Vagina (tissue), 2 donors: ENCODE measurements at regions not wholly inside any gene's neighbourhood (a gene's known extent, or its start where the extent isn't known, plus 50 kb on each side); places are given as distances from the start of the nearest gene placed in this dataset.

Experiments used
- DNase-seq, 2 donors: peaks; one replicate each; pipeline ENCODE4 v3.0.0-alpha.2; 2017; ENCODE audit errors: extremely low spot score in 2 of 2
- H3K27ac ChIP-seq: fragments of 200-600 bp; sonication (generic); one replicate; pipeline ENCODE4 v1.5.1; 2019
- H3K27me3 ChIP-seq: fragments of 200-600 bp; sonication (generic); one replicate; pipeline ENCODE4 v1.5.1; 2019
- H3K36me3 ChIP-seq, 2 donors: fragments of 200-600 bp; sonication (generic); one replicate each; pipeline ENCODE4 v1.5.1; 2017 to 2019
- H3K4me1 ChIP-seq: fragments of 200-600 bp; sonication (generic); one replicate; pipeline ENCODE4 v1.5.1; 2019
- H3K4me3 ChIP-seq, 2 donors: fragments of 200-600 bp; sonication (generic); 1 replicate in 1 of 2; 2 replicates in 1 of 2; pipeline ENCODE4 v1.5.1; 2016 to 2019
- H3K9me3 ChIP-seq: fragments of 200-600 bp; sonication (generic); one replicate; pipeline ENCODE4 v1.5.1; 2019
- POLR2A ChIP-seq, 2 donors: fragments of 450-650 bp; IDR thresholded peaks; one replicate each; pipeline ENCODE4 v1.6.1; 2017; ENCODE audit warnings: antibody characterized with exemption in 2 of 2, mild to moderate bottlenecking in 2 of 2, moderate library complexity in 2 of 2
- POLR2AphosphoS5 ChIP-seq, 2 donors: sonication (generic); formaldehyde crosslinking; IDR thresholded peaks; one replicate each; pipeline ENCODE4 v1.9.0; 2017; ENCODE audit warnings: antibody characterized with exemption in 2 of 2, mild to moderate bottlenecking in 2 of 2, low read depth in 1 of 2; ENCODE audit not compliant: insufficient read depth in 1 of 2
- intact Hi-C: fragments of 100-400 bp; cut with DNase I; formaldehyde crosslinking; loops from one replicate; pipeline ENCODE4 v1.15.1; 2023
- TF ChIP-seq, protein P1 (sequence below), 3 experiments: fragments of 450-650 bp in 2 of 3; fragments of 200-600 bp in 1 of 3; sonication (generic) in 1 of 3; IDR thresholded peaks; one replicate each; pipeline ENCODE4 v1.5.1; 2017 to 2019; ENCODE audit warnings: antibody characterized with exemption in 3 of 3, mild to moderate bottlenecking in 2 of 3, moderate library complexity in 2 of 3

GRCh38 chr20:43325926-43326325, 131.8 kb upstream of the SRSF6 start:
- Histone ChIP-seq H3K27me3 (no peaks in the 10 kb centered on the region), H3K9me3 (no peaks in the 10 kb centered on the region), H3K27ac (no peak overlapping the region), H3K4me1 (no peaks in the 10 kb centered on the region), H3K4me3 (no peak overlapping the region), H3K36me3 (no peaks in the 10 kb centered on the region)
- intact Hi-C loops, result no loop called here
- no peak for DNase-seq
- no peak for TF ChIP-seq POLR2A (IDR thresholded peaks at IDR 0.05)
- TF ChIP-seq, protein P1, sequence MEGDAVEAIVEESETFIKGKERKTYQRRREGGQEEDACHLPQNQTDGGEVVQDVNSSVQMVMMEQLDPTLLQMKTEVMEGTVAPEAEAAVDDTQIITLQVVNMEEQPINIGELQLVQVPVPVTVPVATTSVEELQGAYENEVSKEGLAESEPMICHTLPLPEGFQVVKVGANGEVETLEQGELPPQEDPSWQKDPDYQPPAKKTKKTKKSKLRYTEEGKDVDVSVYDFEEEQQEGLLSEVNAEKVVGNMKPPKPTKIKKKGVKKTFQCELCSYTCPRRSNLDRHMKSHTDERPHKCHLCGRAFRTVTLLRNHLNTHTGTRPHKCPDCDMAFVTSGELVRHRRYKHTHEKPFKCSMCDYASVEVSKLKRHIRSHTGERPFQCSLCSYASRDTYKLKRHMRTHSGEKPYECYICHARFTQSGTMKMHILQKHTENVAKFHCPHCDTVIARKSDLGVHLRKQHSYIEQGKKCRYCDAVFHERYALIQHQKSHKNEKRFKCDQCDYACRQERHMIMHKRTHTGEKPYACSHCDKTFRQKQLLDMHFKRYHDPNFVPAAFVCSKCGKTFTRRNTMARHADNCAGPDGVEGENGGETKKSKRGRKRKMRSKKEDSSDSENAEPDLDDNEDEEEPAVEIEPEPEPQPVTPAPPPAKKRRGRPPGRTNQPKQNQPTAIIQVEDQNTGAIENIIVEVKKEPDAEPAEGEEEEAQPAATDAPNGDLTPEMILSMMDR (IDR thresholded peaks at IDR 0.05), result no peak
- TF ChIP-seq POLR2AphosphoS5 (IDR thresholded peaks at IDR 0.05; ENCODE audit: insufficient read depth in 1 of 2, low read depth in 1 of 2), result no peak

- H3K36me3 ChIP-seq, result no peaks in the 10 kb centered on the region
- no peak overlapping the region for H3K4me3 ChIP-seq
- no peak overlapping the region for H3K27ac ChIP-seq
- no peaks in the 10 kb centered on the region for H3K4me1 ChIP-seq
- intact Hi-C loops, result no loop called here
- TF ChIP-seq POLR2AphosphoS5 (IDR thresholded peaks at IDR 0.05; ENCODE audit: insufficient read depth in 1 of 2, low read depth in 1 of 2), result no peak
- DNase-seq, result no peak
- no peaks in the 10 kb centered on the region for H3K27me3 ChIP-seq
- no peaks in the 10 kb centered on the region for H3K9me3 ChIP-seq
Observed at GRCh38 chr20:43323592-43323991, 133.9 kb upstream of the PTPRT start.

- Histone ChIP-seq H3K36me3 (no peaks in the 10 kb centered on the region), H3K27ac (no peak overlapping the region), H3K9me3 (no peaks in the 10 kb centered on the region), H3K4me3 (no peak overlapping the region), H3K4me1 (no peaks in the 10 kb centered on the region), H3K27me3 (no peaks in the 10 kb centered on the region)
- no peak for DNase-seq
- TF ChIP-seq, protein P1 (IDR thresholded peaks at IDR 0.05), result no peak
- TF ChIP-seq POLR2A (IDR thresholded peaks at IDR 0.05) (no peak), POLR2AphosphoS5 (IDR thresholded peaks at IDR 0.05; ENCODE audit: insufficient read depth in 1 of 2, low read depth in 1 of 2) (no peak)
- intact Hi-C loops, result no loop called here
Observed at GRCh38 chr20:43322851-43323250, 133.1 kb upstream of the PTPRT start.

DNA sequence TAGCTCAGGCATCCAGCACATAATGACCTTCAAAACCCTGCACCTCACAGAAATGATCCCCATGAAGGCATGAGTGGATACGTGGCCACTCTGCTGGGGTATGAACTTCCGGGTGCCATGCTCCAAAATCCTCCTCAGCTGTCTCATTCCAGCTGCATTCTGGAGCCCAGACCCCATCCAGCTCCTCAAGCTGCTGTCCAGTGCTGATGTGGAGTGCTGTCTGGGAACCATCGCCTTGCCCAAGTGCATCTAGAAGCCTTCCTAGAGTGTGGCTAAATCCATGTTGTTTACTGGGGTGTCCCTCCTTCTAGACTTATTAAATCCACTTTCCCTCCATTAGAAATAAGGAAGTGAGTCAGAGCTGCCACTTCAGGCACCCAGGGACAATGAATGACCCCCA, 130.8 kb upstream of the PTPRT start:
- Histone ChIP-seq H3K4me3 (no peak overlapping the region), H3K9me3 (no peaks in the 10 kb centered on the region), H3K27me3 (no peaks in the 10 kb centered on the region), H3K27ac (no peak overlapping the region), H3K36me3 (no peaks in the 10 kb centered on the region), H3K4me1 (no peaks in the 10 kb centered on the region)
- no peak for DNase-seq
- intact Hi-C loops, result no loop called here
- TF ChIP-seq, protein P1 (IDR thresholded peaks at IDR 0.05), result no peak
- TF ChIP-seq POLR2A (IDR thresholded peaks at IDR 0.05) (no peak), POLR2AphosphoS5 (IDR thresholded peaks at IDR 0.05; ENCODE audit: insufficient read depth in 1 of 2, low read depth in 1 of 2) (no peak)

GRCh38 chr20:43318755-43319297, 129.1 kb upstream of the PTPRT start:
- intact Hi-C loops, result no loop called here
- no peaks in the 10 kb centered on the region for H3K27me3 ChIP-seq
- no peak overlapping the region for H3K4me3 ChIP-seq
- no peak overlapping the region for H3K27ac ChIP-seq
- DNase-seq, result no peak
- no peaks in the 10 kb centered on the region for H3K9me3 ChIP-seq
- no peak for TF ChIP-seq POLR2AphosphoS5 (IDR thresholded peaks at IDR 0.05; ENCODE audit: insufficient read depth in 1 of 2, low read depth in 1 of 2)
- H3K4me1 ChIP-seq, result no peaks in the 10 kb centered on the region
- H3K36me3 ChIP-seq, result no peaks in the 10 kb centered on the region

- intact Hi-C loops, result no loop called here
- H3K9me3 ChIP-seq, result no peaks in the 10 kb centered on the region
- no peaks in the 10 kb centered on the region for H3K36me3 ChIP-seq
- H3K4me3 ChIP-seq, result no peak overlapping the region
- H3K4me1 ChIP-seq, result no peaks in the 10 kb centered on the region
- H3K27ac ChIP-seq, result no peak overlapping the region
- DNase-seq, result no peak
- no peaks in the 10 kb centered on the region for H3K27me3 ChIP-seq
- TF ChIP-seq, protein P1 (IDR thresholded peaks at IDR 0.05), result no peak
- no peak for TF ChIP-seq POLR2AphosphoS5 (IDR thresholded peaks at IDR 0.05; ENCODE audit: insufficient read depth in 1 of 2, low read depth in 1 of 2)
- no peak for TF ChIP-seq POLR2A (IDR thresholded peaks at IDR 0.05)
Observed at GRCh38 chr20:43316271-43316670, 126.6 kb upstream of the PTPRT start.
